PC-3 (cell line): ENCODE measurements at regions not wholly inside any gene's neighbourhood (a gene's known extent, or its start where the extent isn't known, plus 50 kb on each side); places are given as distances from the start of the nearest gene placed in this dataset.

ENCODE experiments used
- CTCF ChIP-seq: fragments of 300-600 bp; sonication (generic); conservative IDR thresholded peaks from 2 replicates; pipeline ENCODE4 v1.5.1; 2017; ENCODE audit warnings: antibody characterized with exemption, low read depth, mild to moderate bottlenecking, low read length
- EZH2 ChIP-seq: fragments of 300-600 bp; sonication (generic); IDR thresholded peaks from one replicate; pipeline ENCODE4 v1.6.1; 2017; ENCODE audit warnings: antibody characterized with exemption, mild to moderate bottlenecking, low read length; ENCODE audit not compliant: unreplicated experiment

DNA sequence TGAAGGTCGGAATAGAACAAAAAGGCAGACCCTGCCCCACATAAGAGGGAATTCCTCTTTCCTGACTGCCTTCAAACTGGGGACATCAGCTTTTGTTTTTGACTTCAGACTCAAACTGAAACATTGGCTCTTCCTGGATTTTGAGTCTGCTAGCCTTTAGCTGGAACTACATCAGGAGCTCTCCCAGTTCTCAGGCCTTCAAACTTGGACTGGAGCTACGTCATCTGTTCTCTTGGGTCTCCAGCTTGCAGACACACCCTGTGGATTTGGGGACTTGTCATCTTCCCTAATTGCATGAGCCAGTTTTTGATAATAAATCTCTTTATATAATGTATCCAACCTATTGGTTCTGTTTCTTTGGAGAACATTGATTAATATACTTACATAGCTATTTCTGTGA is 798.1 kb downstream of the TBL1XR1 start:
- TF ChIP-seq EZH2 (no peak), CTCF (no peak)
